HFFc6 (cell line): ENCODE measurements at regions not wholly inside any gene's neighbourhood (a gene's known extent, or its start where the extent isn't known, plus 50 kb on each side); places are given as distances from the start of the nearest gene placed in this dataset.

ENCODE experiments used
- DNase-seq: peaks from one replicate; pipeline ENCODE4 v3.0.0-alpha.2; 2018
- H3K27ac Mint-ChIP-seq: 2 replicates; pipeline ENCODE4 v1.8.0; 2020; ENCODE audit warnings: mild to moderate bottlenecking, mixed read lengths
- H3K27me3 Mint-ChIP-seq: 2 replicates; pipeline ENCODE4 v1.8.0; 2021; ENCODE audit warnings: mild to moderate bottlenecking, moderate library complexity, mixed read lengths; ENCODE audit not compliant: insufficient read depth
- H3K36me3 Mint-ChIP-seq: 2 replicates; pipeline ENCODE4 v1.8.0; 2021; ENCODE audit warnings: low read depth, mixed read lengths
- H3K4me1 Mint-ChIP-seq: 2 replicates; pipeline ENCODE4 v1.8.0; 2020; ENCODE audit warnings: low read depth, mixed read lengths
- H3K4me3 Mint-ChIP-seq: 2 replicates; pipeline ENCODE4 v1.8.0; 2020; ENCODE audit warnings: mild to moderate bottlenecking, moderate library complexity, mixed read lengths
- H3K9me3 Mint-ChIP-seq: 2 replicates; pipeline ENCODE4 v1.8.0; 2020; ENCODE audit warnings: mild to moderate bottlenecking, mixed read lengths
- TF ChIP-seq, protein P1 (sequence below): fragments of 200-600 bp; sonication (generic); IDR thresholded peaks from 2 replicates; pipeline ENCODE4 v1.5.0; 2021; ENCODE audit warnings: antibody characterized with exemption, mild to moderate bottlenecking

GRCh38 chr6:91144126-91144525, 557.3 kb upstream of the MAP3K7 start:
- no peaks in the 10 kb centered on the region for H3K4me1 Mint-ChIP-seq
- TF ChIP-seq, protein P1, sequence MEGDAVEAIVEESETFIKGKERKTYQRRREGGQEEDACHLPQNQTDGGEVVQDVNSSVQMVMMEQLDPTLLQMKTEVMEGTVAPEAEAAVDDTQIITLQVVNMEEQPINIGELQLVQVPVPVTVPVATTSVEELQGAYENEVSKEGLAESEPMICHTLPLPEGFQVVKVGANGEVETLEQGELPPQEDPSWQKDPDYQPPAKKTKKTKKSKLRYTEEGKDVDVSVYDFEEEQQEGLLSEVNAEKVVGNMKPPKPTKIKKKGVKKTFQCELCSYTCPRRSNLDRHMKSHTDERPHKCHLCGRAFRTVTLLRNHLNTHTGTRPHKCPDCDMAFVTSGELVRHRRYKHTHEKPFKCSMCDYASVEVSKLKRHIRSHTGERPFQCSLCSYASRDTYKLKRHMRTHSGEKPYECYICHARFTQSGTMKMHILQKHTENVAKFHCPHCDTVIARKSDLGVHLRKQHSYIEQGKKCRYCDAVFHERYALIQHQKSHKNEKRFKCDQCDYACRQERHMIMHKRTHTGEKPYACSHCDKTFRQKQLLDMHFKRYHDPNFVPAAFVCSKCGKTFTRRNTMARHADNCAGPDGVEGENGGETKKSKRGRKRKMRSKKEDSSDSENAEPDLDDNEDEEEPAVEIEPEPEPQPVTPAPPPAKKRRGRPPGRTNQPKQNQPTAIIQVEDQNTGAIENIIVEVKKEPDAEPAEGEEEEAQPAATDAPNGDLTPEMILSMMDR: no peak

DNA sequence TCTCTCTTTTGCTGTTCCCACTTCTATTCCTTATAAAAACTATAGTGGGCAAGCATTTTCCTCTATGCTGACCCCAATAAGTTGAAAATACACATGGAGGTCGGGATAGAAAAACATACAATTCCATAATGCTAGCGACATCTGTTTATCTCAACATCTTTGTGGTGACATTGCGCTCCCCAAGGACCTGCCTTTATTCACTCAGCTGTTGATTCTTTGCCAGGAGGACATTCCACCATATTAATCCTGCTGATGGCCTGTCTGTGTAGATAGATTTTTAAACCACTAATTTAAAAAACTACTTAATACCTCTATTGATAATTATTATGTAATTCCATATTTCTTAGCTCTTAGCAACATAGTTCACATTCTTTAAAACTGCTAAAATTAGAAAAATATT, 555.3 kb upstream of the MAP3K7 start:
- H3K36me3 Mint-ChIP-seq: no peaks in the 10 kb centered on the region
- TF ChIP-seq, protein P1: no peak

More at GRCh38 chr6:91144126-91144525, 557.3 kb upstream of the MAP3K7 start:
- no peak for DNase-seq
- no peak overlapping the region for H3K4me3 Mint-ChIP-seq
- no peak overlapping the region for H3K27ac Mint-ChIP-seq
- no peaks in the 10 kb centered on the region for H3K36me3 Mint-ChIP-seq
- peaks cover 48% of the 10 kb centered on the region for H3K9me3 Mint-ChIP-seq
- no peaks in the 10 kb centered on the region for H3K27me3 Mint-ChIP-seq

DNA sequence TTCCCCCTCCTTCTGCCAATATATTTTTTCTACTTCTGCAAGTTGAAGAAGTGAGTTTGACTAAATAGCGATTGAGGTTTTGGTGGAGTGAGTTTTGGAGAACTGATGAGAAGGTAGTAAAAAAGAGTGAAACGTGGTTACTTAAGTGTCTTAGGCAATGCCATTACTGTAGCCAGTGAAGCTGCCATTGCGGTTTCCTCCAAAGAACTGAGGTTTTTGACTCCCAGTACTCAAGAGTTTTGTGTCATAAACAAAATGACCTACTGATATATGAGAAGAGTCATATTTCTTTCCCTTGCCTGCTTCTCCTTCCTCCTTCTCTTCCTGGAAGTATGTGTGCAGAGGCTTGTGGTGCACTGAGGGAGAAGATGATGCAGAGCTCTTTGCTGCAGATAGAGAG, 554.5 kb upstream of the MAP3K7 start:
- DNase-seq: no peak
- Mint-ChIP-seq H3K27ac (no peak overlapping the region), H3K4me1 (no peaks in the 10 kb centered on the region), H3K9me3 (peaks cover 48% of the 10 kb centered on the region), H3K36me3 (no peaks in the 10 kb centered on the region), H3K27me3 (no peaks in the 10 kb centered on the region), H3K4me3 (no peak overlapping the region)
- TF ChIP-seq, protein P1: no peak

More for the DNA sequence above, 555.3 kb upstream of the MAP3K7 start:
- Mint-ChIP-seq H3K4me1 (no peaks in the 10 kb centered on the region), H3K27ac (no peak overlapping the region), H3K27me3 (no peaks in the 10 kb centered on the region), H3K4me3 (no peak overlapping the region), H3K9me3 (peaks cover 50% of the 10 kb centered on the region)
- DNase-seq: no peak

DNA sequence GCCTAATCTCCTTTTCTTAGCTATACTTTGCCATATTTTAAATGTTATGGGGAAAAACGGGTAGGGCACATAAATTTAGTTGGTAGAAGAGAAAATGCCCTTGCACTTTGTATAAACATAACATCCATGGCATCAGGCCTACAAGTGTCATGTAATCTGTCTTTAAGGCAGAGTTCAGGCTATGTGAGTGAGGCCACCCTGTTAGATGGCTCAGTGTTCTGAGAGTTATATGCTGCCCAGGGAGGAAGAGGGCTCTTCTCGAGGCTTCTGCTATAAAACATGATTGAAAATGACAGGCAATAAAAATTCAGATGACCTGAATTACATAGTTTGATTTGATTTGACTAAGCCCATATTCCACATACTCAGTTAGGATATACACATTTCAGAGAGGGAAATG, 553.6 kb upstream of the MAP3K7 start:
- no peaks in the 10 kb centered on the region for H3K27me3 Mint-ChIP-seq

DNA sequence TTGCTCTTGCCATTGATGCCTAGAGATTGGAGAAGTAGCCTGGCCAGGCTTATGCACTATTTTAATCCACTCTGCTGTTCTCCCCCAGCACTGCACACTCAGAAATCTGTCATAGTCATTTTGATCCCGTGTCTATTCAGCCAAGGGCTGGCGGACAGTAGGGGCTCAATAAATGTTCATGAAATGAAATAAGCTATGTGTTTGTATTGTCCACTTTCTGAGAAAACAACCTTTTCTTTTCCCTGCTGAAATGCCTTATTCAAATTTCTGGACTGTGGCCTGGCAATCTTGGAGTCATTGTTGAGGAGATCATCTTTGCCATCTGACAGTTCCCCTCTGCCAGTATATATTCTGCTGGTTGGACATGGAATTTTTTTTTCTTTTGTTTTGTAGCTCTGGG, 550.4 kb upstream of the MAP3K7 start:
- no peaks in the 10 kb centered on the region for H3K27me3 Mint-ChIP-seq
- DNase-seq: no peak
- H3K9me3 Mint-ChIP-seq: peaks cover 54% of the 10 kb centered on the region
- no peaks in the 10 kb centered on the region for H3K36me3 Mint-ChIP-seq
- H3K4me3 Mint-ChIP-seq: no peak overlapping the region
- no peak overlapping the region for H3K27ac Mint-ChIP-seq
- TF ChIP-seq, protein P1: no peak
- H3K4me1 Mint-ChIP-seq: no peaks in the 10 kb centered on the region

More for the DNA sequence above, 553.6 kb upstream of the MAP3K7 start:
- no peak overlapping the region for H3K4me3 Mint-ChIP-seq
- no peaks in the 10 kb centered on the region for H3K36me3 Mint-ChIP-seq
- TF ChIP-seq, protein P1: no peak
- peaks cover 55% of the 10 kb centered on the region for H3K9me3 Mint-ChIP-seq
- DNase-seq: no peak
- H3K4me1 Mint-ChIP-seq: no peaks in the 10 kb centered on the region
- H3K27ac Mint-ChIP-seq: no peak overlapping the region
